ENCODE measurements at regions not wholly inside any gene's neighbourhood (a gene's known extent, or its start where the extent isn't known, plus 50 kb on each side); places are given as distances from the start of the nearest gene placed in this dataset.

DNA sequence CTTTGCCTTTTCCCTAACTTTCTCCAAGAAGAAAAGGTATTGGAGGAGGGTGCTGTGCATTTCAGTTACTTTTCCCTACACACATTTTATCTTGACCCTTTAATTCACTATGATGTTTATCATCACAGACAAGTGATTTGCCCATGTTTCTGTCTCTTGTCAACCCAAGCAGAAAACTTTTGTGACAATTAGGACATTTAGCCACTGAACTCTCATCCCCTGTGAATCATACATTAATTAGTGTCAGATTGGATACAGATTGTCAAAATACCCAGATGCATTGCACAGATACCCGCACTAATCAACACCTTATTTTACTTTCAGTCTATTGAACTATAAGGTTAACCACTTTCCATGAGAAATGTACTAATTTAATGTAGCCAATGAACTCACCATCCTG lies 912.9 kb downstream of the SORCS1 start:
- TF ChIP-seq POLR2A (IDR thresholded peaks at IDR 0.05) (no peak), POLR2AphosphoS5 (IDR thresholded peaks at IDR 0.05) (no peak), EP300 (IDR thresholded peaks at IDR 0.05) (no peak)
- TF ChIP-seq, protein P1, sequence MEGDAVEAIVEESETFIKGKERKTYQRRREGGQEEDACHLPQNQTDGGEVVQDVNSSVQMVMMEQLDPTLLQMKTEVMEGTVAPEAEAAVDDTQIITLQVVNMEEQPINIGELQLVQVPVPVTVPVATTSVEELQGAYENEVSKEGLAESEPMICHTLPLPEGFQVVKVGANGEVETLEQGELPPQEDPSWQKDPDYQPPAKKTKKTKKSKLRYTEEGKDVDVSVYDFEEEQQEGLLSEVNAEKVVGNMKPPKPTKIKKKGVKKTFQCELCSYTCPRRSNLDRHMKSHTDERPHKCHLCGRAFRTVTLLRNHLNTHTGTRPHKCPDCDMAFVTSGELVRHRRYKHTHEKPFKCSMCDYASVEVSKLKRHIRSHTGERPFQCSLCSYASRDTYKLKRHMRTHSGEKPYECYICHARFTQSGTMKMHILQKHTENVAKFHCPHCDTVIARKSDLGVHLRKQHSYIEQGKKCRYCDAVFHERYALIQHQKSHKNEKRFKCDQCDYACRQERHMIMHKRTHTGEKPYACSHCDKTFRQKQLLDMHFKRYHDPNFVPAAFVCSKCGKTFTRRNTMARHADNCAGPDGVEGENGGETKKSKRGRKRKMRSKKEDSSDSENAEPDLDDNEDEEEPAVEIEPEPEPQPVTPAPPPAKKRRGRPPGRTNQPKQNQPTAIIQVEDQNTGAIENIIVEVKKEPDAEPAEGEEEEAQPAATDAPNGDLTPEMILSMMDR (IDR thresholded peaks at IDR 0.05): no peak

Data from suprapubic skin (tissue), 4 donors.